HCT116 (cell line): ENCODE measurements at regions not wholly inside any gene's neighbourhood (a gene's known extent, or its start where the extent isn't known, plus 50 kb on each side); places are given as distances from the start of the nearest gene placed in this dataset.

Experiments used
- CTCF ChIP-seq, 3 experiments: fragments of 200-600 bp in 1 of 3; sonication (generic) in 1 of 3; IDR thresholded peaks in 2 of 3; conservative IDR thresholded peaks in 1 of 3; 2 replicates each; pipeline ENCODE4 v1.5.1; 2012 to 2017; ENCODE audit warnings: low read depth in 2 of 3, low read length in 2 of 3, antibody characterized with exemption in 1 of 3, borderline replicate concordance in 1 of 3, control low read depth in 1 of 3, mild to moderate bottlenecking in 1 of 3, mixed read lengths in 1 of 3, mixed run types in 1 of 3, moderate library complexity in 1 of 3; ENCODE audit not compliant: insufficient read depth in 1 of 3
- POLR2A ChIP-seq: IDR thresholded peaks from 2 replicates; pipeline ENCODE4 v1.7.0; 2011; ENCODE audit warnings: borderline replicate concordance; ENCODE audit not compliant: insufficient read depth, insufficient read length; ENCODE audit errors: extremely low read depth

GRCh38 chr14:87205811-87206210 is 787.2 kb downstream of the GALC start:
- TF ChIP-seq POLR2A (no peak), CTCF (IDR thresholded peaks at IDR 0.05 in 2 of 3, conservative IDR thresholded peaks at IDR 0.05 in 1 of 3; ENCODE audit: borderline replicate concordance in 1 of 3, insufficient read depth in 1 of 3, low read depth in 2 of 3, low read length in 2 of 3) (no peak)
